ENCODE measurements at regions not wholly inside any gene's neighbourhood (a gene's known extent, or its start where the extent isn't known, plus 50 kb on each side); places are given as distances from the start of the nearest gene placed in this dataset.
"Not testable (repeated sequence)": the region's sequence is repeated elsewhere in the genome, so short reads cannot be mapped to it uniquely, and the experiment has no call there.

- Histone ChIP-seq H4K20me1 (ENCODE audit: insufficient read depth, low read length) (no peaks in the 10 kb centered on the region), H3K4me2 (ENCODE audit: low read depth, low read length) (no peak overlapping the region), H3K79me2 (ENCODE audit: low read length) (no peaks in the 10 kb centered on the region), H3K4me3 (ENCODE audit: low read length) (no peak overlapping the region), H3K4me1 (ENCODE audit: low read length) (no peaks in the 10 kb centered on the region), H3K9ac (ENCODE audit: low read length) (no peak overlapping the region), H3K27ac (ENCODE audit: low read length) (no peak overlapping the region), H2AFZ (ENCODE audit: low read length) (no peak overlapping the region), H3K27me3 (replicated peaks; ENCODE audit: insufficient read depth, low read length) (no peaks in the 10 kb centered on the region; the same call in 1 of the 2 replicates), H3K36me3 (replicated peaks; ENCODE audit: insufficient read depth, low read length) (no peaks in the 10 kb centered on the region), H3K9me2 (replicated peaks; ENCODE audit: insufficient read depth, low read length) (no peaks in the 10 kb centered on the region), H3F3A (ENCODE audit: insufficient read depth, low read length) (no peaks in the 10 kb centered on the region), H3K9me3 (replicated peaks; ENCODE audit: insufficient read depth, low read length) (no peaks in the 10 kb centered on the region)
- TF ChIP-seq EZH2 (optimal IDR thresholded peaks at IDR 0.05; ENCODE audit: low read depth, low read length), result no peak
- no peak for TF ChIP-seq EZH2phosphoT487 (IDR thresholded peaks at IDR 0.05; ENCODE audit: low read length)
- TF ChIP-seq, protein P1, sequence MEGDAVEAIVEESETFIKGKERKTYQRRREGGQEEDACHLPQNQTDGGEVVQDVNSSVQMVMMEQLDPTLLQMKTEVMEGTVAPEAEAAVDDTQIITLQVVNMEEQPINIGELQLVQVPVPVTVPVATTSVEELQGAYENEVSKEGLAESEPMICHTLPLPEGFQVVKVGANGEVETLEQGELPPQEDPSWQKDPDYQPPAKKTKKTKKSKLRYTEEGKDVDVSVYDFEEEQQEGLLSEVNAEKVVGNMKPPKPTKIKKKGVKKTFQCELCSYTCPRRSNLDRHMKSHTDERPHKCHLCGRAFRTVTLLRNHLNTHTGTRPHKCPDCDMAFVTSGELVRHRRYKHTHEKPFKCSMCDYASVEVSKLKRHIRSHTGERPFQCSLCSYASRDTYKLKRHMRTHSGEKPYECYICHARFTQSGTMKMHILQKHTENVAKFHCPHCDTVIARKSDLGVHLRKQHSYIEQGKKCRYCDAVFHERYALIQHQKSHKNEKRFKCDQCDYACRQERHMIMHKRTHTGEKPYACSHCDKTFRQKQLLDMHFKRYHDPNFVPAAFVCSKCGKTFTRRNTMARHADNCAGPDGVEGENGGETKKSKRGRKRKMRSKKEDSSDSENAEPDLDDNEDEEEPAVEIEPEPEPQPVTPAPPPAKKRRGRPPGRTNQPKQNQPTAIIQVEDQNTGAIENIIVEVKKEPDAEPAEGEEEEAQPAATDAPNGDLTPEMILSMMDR (IDR thresholded peaks at IDR 0.05; ENCODE audit: low read length), result no peak
- no peak for DNase-seq
Observed at GRCh38 chr5:2153350-2153749, 270.6 kb upstream of the IRX4 start.

DNA sequence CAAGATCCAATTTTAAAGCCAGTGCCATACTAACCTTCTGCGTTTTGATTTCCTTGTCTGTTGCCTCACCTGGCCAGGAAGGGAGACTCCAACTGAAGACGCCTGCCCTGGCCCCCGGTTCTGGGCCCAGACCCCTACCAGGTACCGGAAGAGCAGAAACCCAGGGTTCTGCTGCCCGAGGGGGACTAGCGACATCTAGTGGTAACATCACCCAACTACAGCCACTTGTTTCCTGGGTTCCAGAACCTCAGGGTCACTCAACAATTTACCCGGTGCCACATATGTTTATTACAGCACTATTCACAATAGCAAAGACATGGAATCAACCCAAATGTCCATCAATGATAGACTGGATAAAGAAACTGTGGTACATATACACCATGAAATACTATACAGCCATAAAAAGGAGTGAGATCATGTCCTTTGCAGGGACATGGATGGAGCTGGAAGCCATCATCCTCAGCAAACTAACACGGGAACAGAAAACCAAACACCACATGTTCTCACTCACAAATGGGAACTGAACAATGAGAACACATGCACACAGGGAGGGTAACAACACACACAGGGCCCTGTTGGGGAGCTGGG lies 268.7 kb upstream of the IRX4 start:
- H3K27me3 ChIP-seq (replicated peaks; ENCODE audit: insufficient read depth, low read length); H3K27ac ChIP-seq (ENCODE audit: low read length); H3K4me2 ChIP-seq (ENCODE audit: low read depth, low read length); H3K9ac ChIP-seq (ENCODE audit: low read length); H3K9me3 ChIP-seq (replicated peaks; ENCODE audit: insufficient read depth, low read length); H3F3A ChIP-seq (ENCODE audit: insufficient read depth, low read length); H4K20me1 ChIP-seq (ENCODE audit: insufficient read depth, low read length); H3K4me1 ChIP-seq (ENCODE audit: low read length); H3K79me2 ChIP-seq (ENCODE audit: low read length); H3K36me3 ChIP-seq (replicated peaks; ENCODE audit: insufficient read depth, low read length); H3K9me2 ChIP-seq (replicated peaks; ENCODE audit: insufficient read depth, low read length); H3K4me3 ChIP-seq (ENCODE audit: low read length): not testable (repeated sequence)
- peak; percentile 24 for DNase-seq
- TF ChIP-seq, protein P1 (IDR thresholded peaks at IDR 0.05; ENCODE audit: low read length), result peak; percentile 66
- 0 out of 2 replicates have a peak overlapping the region, but pooled peaks have one; percentile 2 for H2AFZ ChIP-seq (ENCODE audit: low read length)

DNA sequence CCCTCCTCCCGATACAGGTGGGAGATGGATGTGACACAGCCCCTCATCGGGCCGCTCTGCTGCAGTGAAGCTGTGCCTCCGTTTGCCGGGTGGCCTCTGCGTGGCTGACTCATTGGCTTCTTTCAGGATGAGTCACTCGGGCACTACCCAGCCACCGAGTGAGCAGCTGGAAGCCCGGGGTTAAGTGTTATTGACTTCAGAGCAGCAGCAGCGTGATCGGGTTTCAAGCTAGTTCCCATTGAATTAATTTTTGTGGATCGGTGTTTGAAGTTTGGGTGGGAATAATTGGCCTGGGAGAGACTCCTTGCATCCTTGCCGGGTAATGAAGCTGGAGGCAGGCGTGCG lies 266.4 kb upstream of the IRX4 start:
- Histone ChIP-seq H3F3A (ENCODE audit: insufficient read depth, low read length) (no peaks in the 10 kb centered on the region), H3K9me2 (replicated peaks; ENCODE audit: insufficient read depth, low read length) (no peaks in the 10 kb centered on the region), H3K9me3 (replicated peaks; ENCODE audit: insufficient read depth, low read length) (no peaks in the 10 kb centered on the region), H3K27ac (ENCODE audit: low read length) (no peak overlapping the region), H2AFZ (ENCODE audit: low read length) (no peak overlapping the region), H3K4me1 (ENCODE audit: low read length) (no peaks in the 10 kb centered on the region), H3K27me3 (replicated peaks; ENCODE audit: insufficient read depth, low read length) (no peaks in the 10 kb centered on the region), H3K4me3 (ENCODE audit: low read length) (no peak overlapping the region), H3K9ac (ENCODE audit: low read length) (no peak overlapping the region), H3K4me2 (ENCODE audit: low read depth, low read length) (no peak overlapping the region), H4K20me1 (ENCODE audit: insufficient read depth, low read length) (no peaks in the 10 kb centered on the region), H3K79me2 (ENCODE audit: low read length) (no peaks in the 10 kb centered on the region), H3K36me3 (replicated peaks; ENCODE audit: insufficient read depth, low read length) (no peaks in the 10 kb centered on the region)
- TF ChIP-seq, protein P1 (IDR thresholded peaks at IDR 0.05; ENCODE audit: low read length), result no peak
- no peak for TF ChIP-seq EZH2 (optimal IDR thresholded peaks at IDR 0.05; ENCODE audit: low read depth, low read length)
- no peak for TF ChIP-seq EZH2phosphoT487 (IDR thresholded peaks at IDR 0.05; ENCODE audit: low read length)
- peak; percentile 16 for DNase-seq
